HEK293 (cell line): ENCODE measurements at regions not wholly inside any gene's neighbourhood (a gene's known extent, or its start where the extent isn't known, plus 50 kb on each side); places are given as distances from the start of the nearest gene placed in this dataset.

Experiments used
- CTCF ChIA-PET: fragments of 350-600 bp; formaldehyde crosslinking; extraction: SDS; loops from one replicate; lab custom pipeline; 2021; ENCODE audit warnings: antibody characterized with exemption; lab: Yijun Ruan, JAX
- POLR2A ChIA-PET: fragments of 300-600 bp; formaldehyde crosslinking; extraction: SDS; loops from one replicate; lab custom pipeline; 2020; ENCODE audit warnings: antibody characterized with exemption, inconsistent platforms; lab: Yijun Ruan, JAX
- H3K27ac ChIP-seq: fragments of 200-500 bp; sonication (Bioruptor generic); 2 replicates; pipeline ENCODE4 v1.5.1; 2014; ENCODE audit warnings: low read depth, low read length, control low read depth, inconsistent platforms; ENCODE audit errors: extremely low read depth
- H3K36me3 ChIP-seq, 2 experiments: fragments of 200-500 bp in 1 of 2; sonication (Bioruptor generic) in 1 of 2; 1 replicate in 1 of 2; 2 replicates in 1 of 2; pipeline ENCODE4 v1.5.1; 2014 to 2017; ENCODE audit warnings: inconsistent platforms in 2 of 2, low read length in 2 of 2; ENCODE audit not compliant: control insufficient read depth in 2 of 2, insufficient read depth in 1 of 2
- H3K4me1 ChIP-seq: fragments of 200-500 bp; sonication (Bioruptor generic); 2 replicates; pipeline ENCODE4 v1.5.1; 2014; ENCODE audit warnings: mild to moderate bottlenecking, low read length, inconsistent platforms; ENCODE audit not compliant: control insufficient read depth, insufficient read depth
- H3K4me3 ChIP-seq: 2 replicates; pipeline ENCODE4 v1.5.1; 2011; ENCODE audit warnings: low read depth, mild to moderate bottlenecking, control low read depth, low read length, moderate library complexity
- H3K9me3 ChIP-seq: fragments of 200-500 bp; sonication (Bioruptor generic); 2 replicates; pipeline ENCODE4 v1.5.1; 2014; ENCODE audit warnings: low read depth, low read length, inconsistent platforms; ENCODE audit not compliant: control insufficient read depth, insufficient read depth
- BCL11B ChIP-seq: fragments of 450-650 bp; formaldehyde crosslinking; IDR thresholded peaks from 2 replicates; pipeline ENCODE4 v1.5.1; 2016; ENCODE audit warnings: low read depth, missing biosample characterization, missing genetic modification characterization
- FEZF1 ChIP-seq: fragments of 450-650 bp; formaldehyde crosslinking; IDR thresholded peaks from 2 replicates; pipeline ENCODE4 v1.5.1; 2016; ENCODE audit warnings: missing biosample characterization, missing genetic modification characterization
- GLI2 ChIP-seq: fragments of 450-650 bp; formaldehyde crosslinking; IDR thresholded peaks from 2 replicates; pipeline ENCODE4; 2017; ENCODE audit warnings: missing biosample characterization, missing genetic modification characterization, low read depth, borderline replicate concordance
- MZF1 ChIP-seq: fragments of 450-650 bp; formaldehyde crosslinking; IDR thresholded peaks from 2 replicates; pipeline ENCODE4 v1.5.1; 2017; ENCODE audit warnings: missing biosample characterization, missing genetic modification characterization, borderline replicate concordance
- PRDM6 ChIP-seq: fragments of 450-650 bp; formaldehyde crosslinking; IDR thresholded peaks from 2 replicates; pipeline ENCODE4 v1.5.1; 2017; ENCODE audit warnings: missing biosample characterization, missing genetic modification characterization
- SP7 ChIP-seq: fragments of 450-650 bp; formaldehyde crosslinking; IDR thresholded peaks from 2 replicates; pipeline ENCODE4 v1.5.1; 2016; ENCODE audit warnings: missing biosample characterization, missing genetic modification characterization
- WT1 ChIP-seq: fragments of 450-650 bp; formaldehyde crosslinking; IDR thresholded peaks from 2 replicates; pipeline ENCODE4 v1.5.1; 2016; ENCODE audit warnings: missing biosample characterization, missing genetic modification characterization
- ZBTB17 ChIP-seq: fragments of 450-650 bp; formaldehyde crosslinking; IDR thresholded peaks from 2 replicates; pipeline ENCODE4 v1.5.1; 2016; ENCODE audit warnings: missing biosample characterization, missing genetic modification characterization
- ZNF138 ChIP-seq: fragments of 450-650 bp; formaldehyde crosslinking; IDR thresholded peaks from 2 replicates; pipeline ENCODE4 v1.5.1; 2016; ENCODE audit warnings: missing biosample characterization, missing genetic modification characterization, borderline replicate concordance
- ZNF157 ChIP-seq: fragments of 450-650 bp; formaldehyde crosslinking; IDR thresholded peaks from 2 replicates; pipeline ENCODE4 v1.5.1; 2016; ENCODE audit warnings: missing biosample characterization, missing genetic modification characterization
- ZNF2 ChIP-seq: fragments of 450-650 bp; formaldehyde crosslinking; IDR thresholded peaks from 2 replicates; pipeline ENCODE4 v1.5.1; 2016; ENCODE audit warnings: missing biosample characterization, missing genetic modification characterization
- ZNF426 ChIP-seq: fragments of 450-650 bp; formaldehyde crosslinking; IDR thresholded peaks from 2 replicates; pipeline ENCODE4 v1.5.1; 2017; ENCODE audit warnings: missing biosample characterization, missing genetic modification characterization, mild to moderate bottlenecking, inconsistent platforms, moderate library complexity
- ZNF513 ChIP-seq: fragments of 450-650 bp; IDR thresholded peaks from 2 replicates; pipeline ENCODE4 v1.5.1; 2018; ENCODE audit warnings: missing biosample characterization, missing genetic modification characterization
- ZNF639 ChIP-seq: fragments of 450-650 bp; formaldehyde crosslinking; IDR thresholded peaks from 2 replicates; pipeline ENCODE4 v1.5.1; 2016; ENCODE audit warnings: missing biosample characterization, missing genetic modification characterization
- ZSCAN30 ChIP-seq: fragments of 450-650 bp; IDR thresholded peaks from 2 replicates; pipeline ENCODE4 v1.5.1; 2018; ENCODE audit warnings: missing biosample characterization, mild to moderate bottlenecking, missing genetic modification characterization, moderate library complexity
- TF ChIP-seq, protein P1 (sequence below): fragments of 450-650 bp; formaldehyde crosslinking; IDR thresholded peaks from 2 replicates; pipeline ENCODE4 v1.5.1; 2017; ENCODE audit warnings: missing biosample characterization, mild to moderate bottlenecking, missing genetic modification characterization, moderate library complexity

DNA sequence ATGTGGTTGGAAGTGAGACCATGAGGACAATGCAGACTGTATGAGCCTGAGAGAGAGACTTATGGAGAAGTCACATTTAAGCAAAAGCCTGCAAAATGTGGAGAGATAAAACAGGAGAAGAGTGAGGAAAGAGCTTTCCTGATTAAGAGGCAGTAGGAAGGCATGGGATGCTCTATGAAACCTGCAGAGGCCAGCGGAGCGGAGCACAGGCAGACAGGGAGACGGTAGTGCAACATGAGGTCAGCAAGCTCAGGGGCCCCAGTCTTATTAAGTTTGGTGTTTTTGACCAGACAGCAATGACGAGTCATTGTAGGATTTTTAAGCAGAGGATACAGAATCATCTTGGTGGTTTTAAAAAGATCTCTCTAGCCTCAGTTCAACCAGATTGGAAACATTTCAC, 721.5 kb upstream of the GOLIM4 start:
- Histone ChIP-seq H3K27ac (no peak overlapping the region), H3K4me3 (no peak overlapping the region), H3K36me3 (no peaks in the 10 kb centered on the region), H3K9me3 (no peaks in the 10 kb centered on the region), H3K4me1 (peaks cover 9% of the 10 kb centered on the region)
- TF ChIP-seq ZNF426 (tag by site-specific recombination), result no peak
- TF ChIP-seq, protein P1, sequence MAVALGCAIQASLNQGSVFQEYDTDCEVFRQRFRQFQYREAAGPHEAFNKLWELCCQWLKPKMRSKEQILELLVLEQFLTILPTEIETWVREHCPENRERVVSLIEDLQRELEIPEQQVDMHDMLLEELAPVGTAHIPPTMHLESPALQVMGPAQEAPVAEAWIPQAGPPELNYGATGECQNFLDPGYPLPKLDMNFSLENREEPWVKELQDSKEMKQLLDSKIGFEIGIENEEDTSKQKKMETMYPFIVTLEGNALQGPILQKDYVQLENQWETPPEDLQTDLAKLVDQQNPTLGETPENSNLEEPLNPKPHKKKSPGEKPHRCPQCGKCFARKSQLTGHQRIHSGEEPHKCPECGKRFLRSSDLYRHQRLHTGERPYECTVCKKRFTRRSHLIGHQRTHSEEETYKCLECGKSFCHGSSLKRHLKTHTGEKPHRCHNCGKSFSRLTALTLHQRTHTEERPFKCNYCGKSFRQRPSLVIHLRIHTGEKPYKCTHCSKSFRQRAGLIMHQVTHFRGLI, result 0 out of 2 replicates have a peak, but pooled peaks have one; percentile 51
- POLR2A ChIA-PET, result no interaction called here
- CTCF ChIA-PET, result no interaction called here

DNA sequence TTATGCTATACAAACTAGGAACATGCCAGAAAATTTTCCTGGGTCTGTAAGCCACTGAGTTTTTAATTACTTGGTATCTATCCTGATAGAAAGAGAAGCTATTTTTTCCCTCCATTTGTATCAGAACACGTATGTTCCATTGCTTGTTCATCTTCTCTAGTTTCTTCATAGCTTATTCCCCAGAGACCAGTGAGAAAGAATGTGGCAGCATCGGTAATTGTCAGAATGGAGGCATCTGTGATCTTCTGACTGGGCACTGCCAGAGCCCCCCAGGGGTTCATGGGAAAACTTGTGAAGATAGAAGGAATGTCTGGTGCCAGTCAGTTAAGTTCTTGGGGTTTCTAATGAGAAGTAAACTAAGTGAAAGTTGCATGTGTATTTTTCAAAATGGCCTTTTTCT, 720.2 kb upstream of the GOLIM4 start:
- no peaks in the 10 kb centered on the region for H3K9me3 ChIP-seq
- no peak overlapping the region for H3K27ac ChIP-seq
- TF ChIP-seq ZBTB17 (tag by site-specific recombination) (peak; percentile 40; the same call in 1 of the 2 replicates), BCL11B (tag by site-specific recombination) (no peak)
- POLR2A ChIA-PET, result no interaction called here
- CTCF ChIA-PET, result interaction anchor here (0.6 to 1.2 kb wide), 3 partner anchors 10 to 880 kb away, joined by 3 to 5 read pairs (median 4); no protein-coding TSS in a partner anchor
- H3K4me3 ChIP-seq, result no peak overlapping the region
- peaks cover 9% of the 10 kb centered on the region for H3K4me1 ChIP-seq
- no peaks in the 10 kb centered on the region for H3K36me3 ChIP-seq

DNA sequence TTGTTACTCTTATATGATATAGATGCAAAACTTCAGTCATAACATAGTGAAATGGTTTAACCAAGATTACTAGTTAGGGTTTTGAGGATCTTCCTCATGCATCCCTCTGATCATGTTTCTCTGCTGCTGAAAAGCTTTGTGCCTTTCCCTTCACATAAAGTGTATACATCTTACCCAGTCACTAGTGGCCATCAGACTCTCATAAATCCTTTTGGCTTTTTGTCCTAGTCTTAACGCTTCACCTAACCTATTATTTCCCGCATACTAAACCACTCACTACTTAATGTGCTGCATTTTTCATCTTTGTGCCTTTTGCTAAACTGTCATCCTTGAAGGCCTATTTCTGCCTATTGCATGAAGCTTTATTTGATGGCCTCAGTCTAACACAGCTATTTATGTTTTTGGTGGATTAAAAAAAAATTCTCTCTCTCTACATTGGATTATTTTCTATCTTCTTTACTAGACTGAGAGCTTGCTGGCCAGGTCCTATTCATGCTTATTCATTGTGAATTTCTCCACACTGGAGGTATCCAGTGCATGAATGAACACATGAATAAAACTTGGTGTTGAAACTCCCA, 717.6 kb upstream of the GOLIM4 start:
- Histone ChIP-seq H3K36me3 (no peaks in the 10 kb centered on the region), H3K4me3 (no peak overlapping the region), H3K9me3 (no peaks in the 10 kb centered on the region), H3K27ac (no peak overlapping the region), H3K4me1 (peaks cover 9% of the 10 kb centered on the region)
- POLR2A ChIA-PET, result no interaction called here
- CTCF ChIA-PET, result interaction anchor here (0.8 kb wide), 1 partner anchor 9 kb away, joined by 6 read pairs; no protein-coding TSS in a partner anchor
- TF ChIP-seq GLI2 (tag by site-specific recombination) (no peak), ZNF513 (tag by site-specific recombination) (no peak), ZNF138 (tag by site-specific recombination) (no peak), PRDM6 (tag by site-specific recombination) (no peak), FEZF1 (peak; percentile 75), SP7 (tag by site-specific recombination) (peak; percentile 78), ZNF2 (tag by site-specific recombination) (no peak), ZNF157 (tag by site-specific recombination) (no peak), ZNF639 (tag by site-specific recombination) (no peak), MZF1 (tag by site-specific recombination) (no peak), ZSCAN30 (0 out of 2 replicates have a peak, but pooled peaks have one; percentile 68), WT1 (tag by site-specific recombination) (no peak)
- TF ChIP-seq, all 188 proteins: peak for 3
